Adrenal gland (tissue), 5 donors: ENCODE measurements at regions not wholly inside any gene's neighbourhood (a gene's known extent, or its start where the extent isn't known, plus 50 kb on each side); places are given as distances from the start of the nearest gene placed in this dataset.

Experiments used
- CTCF ChIP-seq, 6 experiments: fragments of 450-650 bp in 4 of 6; fragments of 200-600 bp in 2 of 6; sonication (generic) in 1 of 6; IDR thresholded peaks; 1 replicate in 5 of 6; 2 replicates in 1 of 6; pipeline versions ENCODE4 v1.5.1 to v1.8.0; 2016 to 2021; ENCODE audit warnings: antibody characterized with exemption in 6 of 6, mild to moderate bottlenecking in 2 of 6, moderate library complexity in 1 of 6
- POLR2A ChIP-seq, 2 donors: fragments of 450-650 bp; IDR thresholded peaks; one replicate each; pipeline ENCODE4 v1.6.1; 2017; ENCODE audit warnings: antibody characterized with exemption in 2 of 2, mild to moderate bottlenecking in 2 of 2, moderate library complexity in 1 of 2
- donor health status: DM: no; HTN: no; CAD: no.

GRCh38 chr10:120783867-120784266, 67.3 kb upstream of the WDR11 start:
- no peak for TF ChIP-seq CTCF (IDR thresholded peaks at IDR 0.05)
- no peak for TF ChIP-seq POLR2A (IDR thresholded peaks at IDR 0.05)
